HUES6 (cell line): ENCODE measurements at regions not wholly inside any gene's neighbourhood (a gene's known extent, or its start where the extent isn't known, plus 50 kb on each side); places are given as distances from the start of the nearest gene placed in this dataset.
"Not testable (repeated sequence)": the region's sequence is repeated elsewhere in the genome, so short reads cannot be mapped to it uniquely, and the experiment has no call there.

Experiments
- H3K27ac ChIP-seq: 2 replicates; pipeline ENCODE4 v1.7.0; 2013; ENCODE audit warnings: low read depth, mild to moderate bottlenecking, low read length, inconsistent platforms
- H3K27me3 ChIP-seq: 2 replicates; pipeline ENCODE4 v1.6.1; 2013; ENCODE audit warnings: low read length; ENCODE audit not compliant: control insufficient read depth, insufficient read depth
- H3K36me3 ChIP-seq: 2 replicates; pipeline ENCODE4 v1.6.1; 2013; ENCODE audit warnings: low read length; ENCODE audit not compliant: control insufficient read depth, insufficient read depth
- H3K4me1 ChIP-seq: 2 replicates; pipeline ENCODE4 v1.6.1; 2013; ENCODE audit warnings: low read length; ENCODE audit not compliant: control insufficient read depth, insufficient read depth
- H3K4me3 ChIP-seq: 2 replicates; pipeline ENCODE4 v1.5.1; 2013; ENCODE audit warnings: low read depth, low read length
- H3K9ac ChIP-seq: one replicate; pipeline ENCODE4 v1.6.1; 2013; ENCODE audit warnings: mild to moderate bottlenecking, low read length
- H3K9me3 ChIP-seq: 2 replicates; pipeline ENCODE4 v1.6.1; 2013; ENCODE audit warnings: low read depth, low read length; ENCODE audit not compliant: control insufficient read depth, insufficient read depth

DNA sequence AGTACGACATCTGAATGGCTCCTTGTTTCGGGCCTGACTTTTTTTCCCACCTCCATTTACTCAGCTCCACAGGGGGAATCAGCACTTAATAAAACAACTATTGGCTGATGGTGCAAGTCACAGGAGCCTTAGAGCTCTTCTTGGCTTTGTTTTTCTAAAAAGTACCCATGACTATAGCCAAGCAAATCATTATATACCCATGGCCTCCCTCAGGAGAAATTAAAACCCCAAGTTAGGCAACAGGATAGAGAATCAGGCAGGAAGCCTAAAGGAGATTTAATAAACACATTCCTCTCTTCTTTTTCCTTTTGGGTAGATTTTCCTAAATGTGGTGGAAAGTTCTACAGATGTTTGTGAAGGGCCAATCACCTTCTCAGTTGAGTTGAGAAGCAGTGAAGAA lies 91.9 kb upstream of the RBPJ start:
- Histone ChIP-seq H3K36me3 (no peaks in the 10 kb centered on the region), H3K27ac (no peak overlapping the region), H3K9me3 (no peaks in the 10 kb centered on the region), H3K4me1 (no peaks in the 10 kb centered on the region), H3K27me3 (no peaks in the 10 kb centered on the region), H3K4me3 (no peak overlapping the region), H3K9ac (no peak overlapping the region)

- no peaks in the 10 kb centered on the region for H3K27me3 ChIP-seq
- no peaks in the 10 kb centered on the region for H3K4me1 ChIP-seq
- H3K9me3 ChIP-seq: no peaks in the 10 kb centered on the region
- H3K4me3 ChIP-seq: no peak overlapping the region
- H3K27ac ChIP-seq: no peak overlapping the region
- no peaks in the 10 kb centered on the region for H3K36me3 ChIP-seq
- no peak overlapping the region for H3K9ac ChIP-seq
These were observed 90.8 kb upstream of the RBPJ start for GRCh38 chr4:26229974-26230373.

DNA sequence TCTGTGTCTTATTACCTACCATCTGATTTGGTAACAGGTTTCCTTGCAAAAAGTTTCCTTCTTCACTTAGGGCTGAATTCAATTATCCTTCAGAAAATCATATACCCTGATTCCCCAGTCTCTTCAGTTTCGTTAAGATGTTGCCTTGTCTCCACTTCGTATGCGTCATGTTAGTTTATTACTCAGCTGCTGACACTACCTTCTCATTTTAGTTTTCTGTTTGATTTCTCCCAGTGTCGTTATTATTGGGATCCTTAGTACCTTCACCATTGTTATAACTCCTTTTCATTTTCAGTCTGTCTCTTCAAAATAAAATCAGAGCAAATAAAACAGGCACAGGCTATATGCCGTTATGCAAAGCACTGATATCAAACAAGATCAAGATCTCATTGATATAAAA lies 87.5 kb upstream of the RBPJ start:
- no peak overlapping the region for H3K9ac ChIP-seq
- H3K9me3 ChIP-seq: no peaks in the 10 kb centered on the region
- H3K27ac ChIP-seq: no peak overlapping the region
- peaks cover 3% of the 10 kb centered on the region for H3K4me1 ChIP-seq
- H3K27me3 ChIP-seq: no peaks in the 10 kb centered on the region
- no peak overlapping the region for H3K4me3 ChIP-seq
- no peaks in the 10 kb centered on the region for H3K36me3 ChIP-seq

DNA sequence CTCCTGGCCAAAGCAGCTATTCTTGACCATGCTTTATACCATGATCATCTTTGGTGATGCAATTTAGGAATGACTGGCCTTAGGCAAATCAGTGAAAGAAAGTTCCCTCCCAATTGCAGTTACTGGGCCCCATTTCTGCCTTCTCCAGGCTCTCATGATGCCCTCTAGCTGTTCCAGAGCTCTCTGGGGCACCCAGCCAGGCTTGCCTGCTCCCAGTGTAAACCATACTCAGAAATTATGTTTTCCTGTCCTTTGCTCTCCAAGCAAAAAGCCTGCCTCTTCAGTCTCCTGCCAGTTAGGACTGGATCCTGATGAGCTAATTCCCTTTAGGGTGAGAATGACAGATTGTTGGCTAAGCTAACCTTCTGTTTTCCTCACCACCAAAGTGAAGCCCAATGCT lies 85.3 kb upstream of the RBPJ start:
- Histone ChIP-seq H3K27me3 (no peaks in the 10 kb centered on the region), H3K27ac (no peak overlapping the region), H3K36me3 (no peaks in the 10 kb centered on the region), H3K9ac (no peak overlapping the region), H3K4me1 (peaks cover 18% of the 10 kb centered on the region), H3K9me3 (no peaks in the 10 kb centered on the region), H3K4me3 (no peak overlapping the region)

GRCh38 chr4:26237916-26238315 lies 82.9 kb upstream of the RBPJ start:
- Histone ChIP-seq H3K9me3 (no peaks in the 10 kb centered on the region), H3K9ac (no peak overlapping the region), H3K27ac (no peak overlapping the region), H3K27me3 (no peaks in the 10 kb centered on the region), H3K4me1 (peaks cover 18% of the 10 kb centered on the region), H3K4me3 (no peak overlapping the region), H3K36me3 (no peaks in the 10 kb centered on the region)

DNA sequence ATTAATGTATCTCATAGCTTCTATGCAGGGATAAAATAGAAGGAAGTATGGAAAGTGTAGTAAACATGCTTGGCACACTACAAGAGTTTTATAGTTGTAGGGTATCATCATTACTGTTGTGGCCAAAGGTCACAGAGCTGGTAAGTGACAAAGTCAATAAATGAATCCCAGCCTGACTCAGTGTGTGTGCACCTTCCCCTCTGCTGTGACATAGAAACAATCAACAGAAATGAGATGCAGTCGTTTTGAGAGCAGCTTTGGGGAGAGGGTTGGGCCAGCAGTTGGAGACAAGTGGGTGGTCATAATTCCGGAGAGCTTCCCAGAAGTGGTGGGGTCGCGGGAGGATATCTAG lies 82.4 kb upstream of the RBPJ start:
- H3K4me1 ChIP-seq: peaks cover 18% of the 10 kb centered on the region
- no peak overlapping the region for H3K9ac ChIP-seq
- H3K9me3 ChIP-seq: no peaks in the 10 kb centered on the region
- H3K27me3 ChIP-seq: no peaks in the 10 kb centered on the region
- H3K36me3 ChIP-seq: no peaks in the 10 kb centered on the region
- H3K27ac ChIP-seq: no peak overlapping the region
- no peak overlapping the region for H3K4me3 ChIP-seq

- no peaks in the 10 kb centered on the region for H3K9me3 ChIP-seq
- H3K4me1 ChIP-seq: peaks cover 18% of the 10 kb centered on the region
- no peak overlapping the region for H3K4me3 ChIP-seq
- H3K27me3 ChIP-seq: no peaks in the 10 kb centered on the region
- H3K36me3 ChIP-seq: no peaks in the 10 kb centered on the region
- H3K9ac ChIP-seq: no peak overlapping the region
- H3K27ac ChIP-seq: no peak overlapping the region; the same call in 1 of the 2 replicates
These were observed 81.8 kb upstream of the RBPJ start for GRCh38 chr4:26238778-26239679.

DNA sequence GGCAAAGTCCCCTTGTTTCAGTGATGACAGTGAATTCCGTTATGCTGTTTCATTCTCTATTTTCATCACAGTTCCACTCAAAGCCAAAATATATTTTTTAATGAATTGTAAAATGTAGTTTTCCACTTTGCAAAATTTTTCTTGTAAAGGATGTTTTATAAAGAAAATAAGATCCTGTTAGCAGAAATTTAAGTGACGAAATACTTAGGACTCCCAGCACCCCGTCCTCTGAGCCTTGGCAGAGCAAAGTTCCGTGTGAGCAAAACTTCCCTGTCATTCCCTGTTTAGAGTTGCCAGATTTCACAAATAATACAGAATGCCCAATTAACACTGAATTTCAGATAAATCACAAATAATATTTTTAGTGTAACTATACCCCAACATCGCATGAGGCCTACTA lies 81.0 kb upstream of the RBPJ start:
- H3K27ac ChIP-seq: no peak overlapping the region
- no peak overlapping the region for H3K9ac ChIP-seq
- H3K27me3 ChIP-seq: no peaks in the 10 kb centered on the region
- H3K4me3 ChIP-seq: no peak overlapping the region
- no peaks in the 10 kb centered on the region for H3K36me3 ChIP-seq
- no peaks in the 10 kb centered on the region for H3K9me3 ChIP-seq
- H3K4me1 ChIP-seq: peaks cover 18% of the 10 kb centered on the region

GRCh38 chr4:26241179-26241578 lies 79.6 kb upstream of the RBPJ start:
- Histone ChIP-seq H3K36me3 (no peaks in the 10 kb centered on the region), H3K27ac (no peak overlapping the region)

DNA sequence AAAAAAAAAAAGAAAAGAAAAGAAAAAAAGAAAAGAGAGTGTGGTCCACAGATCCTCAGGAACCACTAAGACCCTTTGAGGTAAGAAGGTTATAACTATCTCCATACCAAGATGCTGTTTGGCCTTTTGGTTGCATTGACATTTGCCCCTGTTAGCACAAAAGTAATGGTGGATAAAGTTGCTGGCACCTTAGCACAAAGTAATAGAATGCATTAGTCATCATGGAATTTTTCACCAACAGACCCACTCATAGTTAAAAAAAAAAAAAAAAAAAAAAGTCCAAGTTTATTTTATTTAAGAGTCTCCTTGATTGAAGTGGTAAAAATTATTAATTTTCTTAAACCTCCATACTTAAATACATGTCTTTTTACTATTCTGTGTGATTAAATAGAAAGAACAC lies 78.4 kb upstream of the RBPJ start:
- Histone ChIP-seq H3K27ac (no peak overlapping the region), H3K36me3 (no peaks in the 10 kb centered on the region), H3K4me3 (no peak overlapping the region), H3K9me3 (no peaks in the 10 kb centered on the region), H3K4me1 (peaks cover 18% of the 10 kb centered on the region), H3K9ac (no peak overlapping the region), H3K27me3 (no peaks in the 10 kb centered on the region)

More at GRCh38 chr4:26241179-26241578, 79.6 kb upstream of the RBPJ start:
- Histone ChIP-seq H3K27me3 (no peaks in the 10 kb centered on the region), H3K9ac (no peak overlapping the region), H3K4me1 (peaks cover 18% of the 10 kb centered on the region), H3K4me3 (no peak overlapping the region), H3K9me3 (no peaks in the 10 kb centered on the region)

DNA sequence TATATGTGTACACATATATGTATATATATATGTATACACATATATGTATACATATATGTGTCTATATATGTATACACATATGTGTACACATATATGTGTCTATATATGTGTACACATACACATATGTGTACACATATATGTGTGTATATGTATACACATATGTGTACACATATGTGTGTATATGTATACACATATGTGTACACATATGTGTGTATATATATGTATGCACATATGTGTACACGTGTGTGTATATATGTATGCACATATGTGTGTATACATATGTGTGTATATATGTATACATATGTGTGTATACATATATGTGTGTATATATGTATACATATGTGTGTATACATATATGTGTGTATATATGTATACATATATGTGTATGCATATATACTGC lies 76.7 kb upstream of the RBPJ start:
- not testable (repeated sequence) for H3K9me3 ChIP-seq, H3K4me1 ChIP-seq, H3K27ac ChIP-seq, H3K36me3 ChIP-seq, H3K27me3 ChIP-seq, H3K9ac ChIP-seq, H3K4me3 ChIP-seq
